Astrocyte (in vitro differentiated cells and primary cell): ENCODE measurements at regions not wholly inside any gene's neighbourhood (a gene's known extent, or its start where the extent isn't known, plus 50 kb on each side); places are given as distances from the start of the nearest gene placed in this dataset.
A peak's percentile ranks its signal among the peaks of the same experiment; 100 is the strongest.

Experiments
- DNase-seq: peaks from one replicate; pipeline ENCODE4 v3.0.0-alpha.2; 2010; ENCODE audit warnings: low read depth
- FAIRE-seq: peaks from 2 replicates; lab custom pipeline; 2011; peaks lifted over from hg19 to GRCh38; lab: Jason Lieb, UNC
- H2AFZ ChIP-seq: 2 replicates; pipeline ENCODE4 v1.6.0; 2012; ENCODE audit warnings: low read depth, low read length, inconsistent platforms
- H3K27ac ChIP-seq: 2 replicates; pipeline ENCODE4 v1.5.1; 2011; ENCODE audit warnings: low read depth, low read length, inconsistent platforms
- H3K27me3 ChIP-seq: 2 replicates; pipeline ENCODE4 v1.6.0; 2011; ENCODE audit warnings: low read length, inconsistent platforms; ENCODE audit not compliant: insufficient read depth
- H3K36me3 ChIP-seq: 2 replicates; pipeline ENCODE4 v1.5.1; 2011; ENCODE audit warnings: low read length, inconsistent platforms; ENCODE audit not compliant: insufficient read depth
- H3K4me1 ChIP-seq: 2 replicates; pipeline ENCODE4 v1.5.1; 2011; ENCODE audit warnings: low read length, inconsistent platforms; ENCODE audit not compliant: insufficient read depth
- H3K4me2 ChIP-seq: 2 replicates; pipeline ENCODE4 v1.6.0; 2012; ENCODE audit warnings: low read length, inconsistent platforms
- H3K4me3 ChIP-seq: 2 replicates; pipeline ENCODE4 v1.5.1; 2011; ENCODE audit warnings: low read depth, mild to moderate bottlenecking, low read length, inconsistent platforms; ENCODE audit not compliant: insufficient read depth
- H3K79me2 ChIP-seq: 2 replicates; pipeline ENCODE4 v1.6.0; 2012; ENCODE audit warnings: mild to moderate bottlenecking, low read length, inconsistent platforms; ENCODE audit not compliant: insufficient read depth
- H3K9ac ChIP-seq: 2 replicates; pipeline ENCODE4 v1.6.0; 2012; ENCODE audit warnings: mild to moderate bottlenecking, low read length, inconsistent platforms
- H3K9me3 ChIP-seq: 2 replicates; pipeline ENCODE4 v1.5.1; 2012; ENCODE audit warnings: low read depth, mild to moderate bottlenecking, low read length, inconsistent platforms; ENCODE audit not compliant: insufficient read depth
- H4K20me1 ChIP-seq: 2 replicates; pipeline ENCODE4 v1.6.0; 2012; ENCODE audit warnings: low read length, inconsistent platforms; ENCODE audit not compliant: insufficient read depth
- H3K27ac Mint-ChIP-seq: one replicate; pipeline ENCODE4 v1.8.0; 2021; ENCODE audit warnings: mild to moderate bottlenecking, mixed read lengths; ENCODE audit not compliant: unreplicated experiment
- H3K27me3 Mint-ChIP-seq: one replicate; pipeline ENCODE4 v1.8.0; 2021; ENCODE audit warnings: low read depth, mixed read lengths; ENCODE audit not compliant: unreplicated experiment
- H3K36me3 Mint-ChIP-seq: one replicate; pipeline ENCODE4 v1.8.0; 2021; ENCODE audit warnings: low read depth, mixed read lengths; ENCODE audit not compliant: unreplicated experiment
- H3K4me1 Mint-ChIP-seq: one replicate; pipeline ENCODE4 v1.8.0; 2021; ENCODE audit warnings: low read depth, mixed read lengths; ENCODE audit not compliant: unreplicated experiment
- H3K4me3 Mint-ChIP-seq: one replicate; pipeline ENCODE4 v1.8.0; 2021; ENCODE audit warnings: mild to moderate bottlenecking, moderate library complexity, mixed read lengths; ENCODE audit not compliant: unreplicated experiment
- H3K9me3 Mint-ChIP-seq: one replicate; pipeline ENCODE4 v1.8.0; 2021; ENCODE audit warnings: mild to moderate bottlenecking, mixed read lengths; ENCODE audit not compliant: unreplicated experiment
- CTCF ChIP-seq: IDR thresholded peaks from 2 replicates; pipeline ENCODE4 v1.5.1; 2011; ENCODE audit warnings: low read depth, mild to moderate bottlenecking, inconsistent platforms, low read length, moderate library complexity; ENCODE audit not compliant: insufficient read depth
- EZH2 ChIP-seq: IDR thresholded peaks from 2 replicates; pipeline ENCODE4 v1.6.1; 2012; ENCODE audit warnings: mild to moderate bottlenecking, low read length, inconsistent platforms; ENCODE audit not compliant: insufficient read depth

GRCh38 chr6:6711031-6711785 lies 122.7 kb downstream of the LY86 start:
- Mint-ChIP-seq H3K4me3 (no peak overlapping the region), H3K27me3 (no peaks in the 10 kb centered on the region), H3K36me3 (no peaks in the 10 kb centered on the region), H3K27ac (no peak overlapping the region), H3K9me3 (peaks cover 3% of the 10 kb centered on the region), H3K4me1 (peaks cover 16% of the 10 kb centered on the region)
- Histone ChIP-seq H3K4me1 (peaks cover 22% of the 10 kb centered on the region), H3K36me3 (no peaks in the 10 kb centered on the region), H3K79me2 (no peaks in the 10 kb centered on the region), H3K4me2 (no peak overlapping the region), H3K9ac (no peak overlapping the region), H3K4me3 (no peak overlapping the region), H2AFZ (no peak overlapping the region), H3K9me3 (no peaks in the 10 kb centered on the region), H3K27me3 (peaks cover 3% of the 10 kb centered on the region), H3K27ac (no peak overlapping the region), H4K20me1 (no peaks in the 10 kb centered on the region)
- FAIRE-seq = no peak
- no peak for DNase-seq
- TF ChIP-seq EZH2 (no peak), CTCF (no peak)

- peak overlapping the region; percentile 17 for H3K4me3 Mint-ChIP-seq
- H3K4me2 ChIP-seq = peak overlapping the region; percentile 71
These were observed 123.4 kb downstream of the LY86 start for GRCh38 chr6:6711832-6712448.

More at GRCh38 chr6:6711832-6712448, 123.4 kb downstream of the LY86 start:
- Histone ChIP-seq H3K9ac (no peak overlapping the region), H3K4me3 (no peak overlapping the region), H3K36me3 (no peaks in the 10 kb centered on the region), H3K27me3 (peaks cover 3% of the 10 kb centered on the region), H3K9me3 (no peaks in the 10 kb centered on the region), H3K4me1 (peaks cover 22% of the 10 kb centered on the region), H2AFZ (peak overlapping the region; percentile 54), H4K20me1 (no peaks in the 10 kb centered on the region), H3K79me2 (no peaks in the 10 kb centered on the region), H3K27ac (no peak overlapping the region)
- peak overlapping the region; percentile 43 for H3K27ac Mint-ChIP-seq
- peaks cover 16% of the 10 kb centered on the region for H3K4me1 Mint-ChIP-seq
- H3K36me3 Mint-ChIP-seq = no peaks in the 10 kb centered on the region
- DNase-seq (no peak), FAIRE-seq (no peak)
- TF ChIP-seq EZH2 = no peak
- TF ChIP-seq CTCF = no peak
- peaks cover 3% of the 10 kb centered on the region for H3K9me3 Mint-ChIP-seq
- no peaks in the 10 kb centered on the region for H3K27me3 Mint-ChIP-seq
